Stomach (tissue), 4 donors: ENCODE measurements at regions not wholly inside any gene's neighbourhood (a gene's known extent, or its start where the extent isn't known, plus 50 kb on each side); places are given as distances from the start of the nearest gene placed in this dataset.

ENCODE experiments used
- CTCF ChIP-seq, 7 experiments: fragments of 450-650 bp in 4 of 7; fragments of 200-600 bp in 3 of 7; sonication (generic) in 3 of 7; IDR thresholded peaks; one replicate each; pipeline ENCODE4 v1.5.1; 2016 to 2019; ENCODE audit warnings: antibody characterized with exemption in 7 of 7, control low read depth in 2 of 7, mild to moderate bottlenecking in 1 of 7
- EP300 ChIP-seq: sonication (generic); formaldehyde crosslinking; IDR thresholded peaks from one replicate; pipeline ENCODE4 v1.6.1; 2017; ENCODE audit warnings: antibody characterized with exemption
- POLR2A ChIP-seq, 4 donors: fragments of 450-650 bp; IDR thresholded peaks; one replicate each; pipeline ENCODE4 v1.6.1; 2016; ENCODE audit warnings: antibody characterized with exemption in 4 of 4, control low read depth in 2 of 4, mild to moderate bottlenecking in 1 of 4, moderate library complexity in 1 of 4

- TF ChIP-seq CTCF (IDR thresholded peaks at IDR 0.05) (no peak), POLR2A (IDR thresholded peaks at IDR 0.05) (no peak), EP300 (no peak)
Observed at GRCh38 chr5:8050616-8051175, 181.7 kb downstream of the MTRR start.
